Gastroesophageal sphincter (tissue), 4 donors: ENCODE measurements at regions not wholly inside any gene's neighbourhood (a gene's known extent, or its start where the extent isn't known, plus 50 kb on each side); places are given as distances from the start of the nearest gene placed in this dataset.

ENCODE experiments used
- ATAC-seq: fragments of 150-250 bp; one replicate; pipeline ENCODE4 v1.9.1; 2016; ENCODE audit warnings: mild to moderate bottlenecking, moderate library complexity
- H3K27ac ChIP-seq, 4 donors: fragments of 200-600 bp; sonication (generic) in 3 of 4; 1 replicate in 3 of 4; 2 replicates in 1 of 4; pipeline ENCODE4 v1.5.1; 2016 to 2019
- H3K27me3 ChIP-seq: fragments of 200-600 bp; sonication (generic); one replicate; pipeline ENCODE4 v1.5.1; 2019
- H3K36me3 ChIP-seq, 2 donors: fragments of 200-600 bp; sonication (generic); one replicate each; pipeline ENCODE4 v1.5.1; 2019; ENCODE audit warnings: control low read depth in 1 of 2
- H3K4me1 ChIP-seq, 3 donors: fragments of 200-600 bp; sonication (generic); 1 replicate in 2 of 3; 2 replicates in 1 of 3; pipeline ENCODE4 v1.5.1; 2016 to 2019; ENCODE audit warnings: control low read depth in 2 of 3
- H3K4me3 ChIP-seq, 2 donors: fragments of 200-600 bp; sonication (generic); one replicate each; pipeline ENCODE4 v1.5.1; 2019; ENCODE audit warnings: mild to moderate bottlenecking in 1 of 2, moderate library complexity in 1 of 2
- H3K9me3 ChIP-seq, 3 donors: fragments of 200-600 bp; sonication (generic); one replicate each; pipeline ENCODE4 v1.5.1; 2017 to 2019; ENCODE audit warnings: control low read depth in 2 of 3
- CTCF ChIP-seq, 4 experiments: fragments of 200-600 bp in 2 of 4; fragments of 450-650 bp in 2 of 4; sonication (generic) in 1 of 4; IDR thresholded peaks; one replicate each; pipeline ENCODE4 v1.5.1; 2017 to 2019; ENCODE audit warnings: antibody characterized with exemption in 4 of 4, mild to moderate bottlenecking in 2 of 4, moderate library complexity in 2 of 4
- EP300 ChIP-seq: sonication (generic); formaldehyde crosslinking; IDR thresholded peaks from one replicate; pipeline ENCODE4 v1.6.1; 2017; ENCODE audit warnings: antibody characterized with exemption, mild to moderate bottlenecking
- POLR2A ChIP-seq, 2 donors: fragments of 450-650 bp; IDR thresholded peaks; one replicate each; pipeline ENCODE4 v1.6.1; 2017; ENCODE audit warnings: antibody characterized with exemption in 2 of 2, mild to moderate bottlenecking in 2 of 2, moderate library complexity in 1 of 2
- POLR2AphosphoS5 ChIP-seq: sonication (generic); formaldehyde crosslinking; IDR thresholded peaks from one replicate; pipeline ENCODE4 v1.6.1; 2017; ENCODE audit warnings: antibody characterized with exemption
- WGBS, 2 donors: methylation state at CpG; one replicate each; pipeline ENCODE4 v1.1.5; 2018; ENCODE audit warnings: low coverage in 1 of 2; 5-methylcytosine and 5-hydroxymethylcytosine counted together

DNA sequence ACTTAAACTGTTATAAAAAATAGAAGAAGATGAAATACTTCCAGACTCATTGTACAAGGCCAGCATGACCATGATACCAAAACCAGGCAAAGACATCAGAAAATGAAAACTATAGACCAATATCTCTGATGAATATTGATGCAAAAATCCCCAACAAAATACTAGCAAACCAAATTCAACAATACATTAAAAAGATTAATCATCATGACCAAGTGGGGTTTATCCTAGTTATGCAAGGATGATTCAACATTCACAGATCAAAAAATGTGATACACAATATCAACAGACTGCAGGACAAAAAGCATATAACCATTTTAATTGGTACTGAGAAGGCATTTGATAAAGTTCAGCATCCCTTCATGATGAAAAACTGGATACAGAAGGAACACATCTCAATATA lies 824.5 kb upstream of the RAG2 start:
- TF ChIP-seq POLR2AphosphoS5, result no peak
- no peak for TF ChIP-seq EP300
- TF ChIP-seq POLR2A (IDR thresholded peaks at IDR 0.05), result no peak
- H3K4me3 ChIP-seq, result no peak overlapping the region
- no peak overlapping the region for H3K27ac ChIP-seq
- no peak for ATAC-seq
- H3K36me3 ChIP-seq, result no peaks in the 10 kb centered on the region
- peaks cover 0 to 9% (median 0%) of the 10 kb centered on the region in 3 donors for H3K9me3 ChIP-seq
- no peaks in the 10 kb centered on the region for H3K27me3 ChIP-seq
- H3K4me1 ChIP-seq, result no peaks in the 10 kb centered on the region

DNA sequence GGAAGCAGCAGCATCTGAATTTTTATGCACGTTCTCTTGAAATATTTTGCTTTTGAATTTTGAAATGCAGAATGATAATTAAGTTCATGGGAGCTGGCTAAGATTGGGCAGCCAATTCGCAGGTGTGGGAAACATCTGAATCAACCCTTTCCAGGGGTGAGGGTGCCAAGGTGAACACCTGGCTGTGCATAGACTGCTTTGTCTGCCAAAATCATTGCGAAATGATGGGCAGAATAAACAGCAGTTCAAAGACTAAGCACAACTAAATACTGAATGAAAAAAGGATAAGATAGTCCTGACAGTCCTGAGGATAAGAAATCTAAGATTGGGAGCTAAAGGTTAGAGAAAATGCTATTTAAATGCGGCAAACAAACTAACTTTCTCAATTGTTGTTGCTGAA lies 813.3 kb upstream of the RAG2 start:
- TF ChIP-seq CTCF (IDR thresholded peaks at IDR 0.05) (no peak), POLR2A (IDR thresholded peaks at IDR 0.05) (no peak), POLR2AphosphoS5 (no peak), EP300 (no peak)
- Histone ChIP-seq H3K36me3 (no peaks in the 10 kb centered on the region), H3K4me3 (no peak overlapping the region), H3K27me3 (no peaks in the 10 kb centered on the region), H3K27ac (no peak overlapping the region), H3K9me3 (no peaks in the 10 kb centered on the region), H3K4me1 (no peaks in the 10 kb centered on the region)
- WGBS, 2 donors, result 81 to 93% methylated on average over 3 to 4 of the region's 4 CpGs
- no peak for ATAC-seq

- H3K4me3 ChIP-seq, result no peak overlapping the region
- no peak overlapping the region for H3K27ac ChIP-seq
- H3K9me3 ChIP-seq, result no peaks in the 10 kb centered on the region
- H3K27me3 ChIP-seq, result no peaks in the 10 kb centered on the region
- no peaks in the 10 kb centered on the region for H3K4me1 ChIP-seq
- H3K36me3 ChIP-seq, result no peaks in the 10 kb centered on the region
- TF ChIP-seq CTCF (IDR thresholded peaks at IDR 0.05) (no peak), POLR2AphosphoS5 (no peak), POLR2A (IDR thresholded peaks at IDR 0.05) (no peak), EP300 (no peak)
- no peak for ATAC-seq
These were observed 811.1 kb upstream of the RAG2 start for GRCh38 chr11:37409124-37409523.

GRCh38 chr11:37407461-37407860 lies 809.4 kb upstream of the RAG2 start:
- Histone ChIP-seq H3K9me3 (no peaks in the 10 kb centered on the region), H3K27ac (no peak overlapping the region), H3K27me3 (no peaks in the 10 kb centered on the region), H3K36me3 (no peaks in the 10 kb centered on the region), H3K4me1 (no peaks in the 10 kb centered on the region), H3K4me3 (no peak overlapping the region)
- TF ChIP-seq CTCF (IDR thresholded peaks at IDR 0.05) (no peak), EP300 (no peak), POLR2A (IDR thresholded peaks at IDR 0.05) (no peak), POLR2AphosphoS5 (no peak)
- no peak for ATAC-seq
- 71 to 76% methylated on average over 2 of the region's 2 CpGs for WGBS, 2 donors

GRCh38 chr11:37406651-37407050 lies 808.6 kb upstream of the RAG2 start:
- no peaks in the 10 kb centered on the region for H3K9me3 ChIP-seq
- no peaks in the 10 kb centered on the region for H3K36me3 ChIP-seq
- no peaks in the 10 kb centered on the region for H3K27me3 ChIP-seq
- no peak overlapping the region for H3K27ac ChIP-seq
- no peak overlapping the region for H3K4me3 ChIP-seq
- ATAC-seq, result no peak
- H3K4me1 ChIP-seq, result no peaks in the 10 kb centered on the region
- 19 to 38% methylated on average over 1 of the region's 1 CpG for WGBS, 2 donors
- TF ChIP-seq CTCF (IDR thresholded peaks at IDR 0.05) (no peak), POLR2AphosphoS5 (no peak), EP300 (no peak), POLR2A (IDR thresholded peaks at IDR 0.05) (no peak)

- TF ChIP-seq CTCF (IDR thresholded peaks at IDR 0.05), result no peak
- TF ChIP-seq EP300, result no peak
- no peak for TF ChIP-seq POLR2A (IDR thresholded peaks at IDR 0.05)
- TF ChIP-seq POLR2AphosphoS5, result no peak
- 65 to 83% methylated on average over 2 of the region's 2 CpGs for WGBS, 2 donors
- Histone ChIP-seq H3K36me3 (no peaks in the 10 kb centered on the region), H3K27ac (no peak overlapping the region), H3K4me3 (no peak overlapping the region), H3K4me1 (no peaks in the 10 kb centered on the region), H3K9me3 (no peaks in the 10 kb centered on the region), H3K27me3 (no peaks in the 10 kb centered on the region)
- ATAC-seq, result no peak
These were observed 806.2 kb upstream of the RAG2 start for GRCh38 chr11:37404231-37404630.
